ENCODE measurements at regions not wholly inside any gene's neighbourhood (a gene's known extent, or its start where the extent isn't known, plus 50 kb on each side); places are given as distances from the start of the nearest gene placed in this dataset.

- no peak for TF ChIP-seq REST (IDR thresholded peaks at IDR 0.05; ENCODE audit: low read depth, low read length)
- no peak for TF ChIP-seq TEAD4 (IDR thresholded peaks at IDR 0.05; ENCODE audit: borderline replicate concordance, insufficient read depth)
- TF ChIP-seq USF2 (IDR thresholded peaks at IDR 0.05; ENCODE audit: borderline replicate concordance, low read depth, low read length): no peak
- no peak for TF ChIP-seq POLR2AphosphoS5 (IDR thresholded peaks at IDR 0.05; ENCODE audit: low read depth, low read length)
- no peak for TF ChIP-seq RFX5 (IDR thresholded peaks at IDR 0.05; ENCODE audit: low read length)
Observed at GRCh38 chr13:30826911-30827577, 79.0 kb upstream of the MEDAG start (continued).

GRCh38 chr13:30827578-30827925, 78.5 kb upstream of the MEDAG start:
- no peaks in the 10 kb centered on the region for H3K9me3 ChIP-seq
- no peaks in the 10 kb centered on the region for H3K36me3 ChIP-seq (replicated peaks in 1 of 2; ENCODE audit: control insufficient read depth in 1 of 2, insufficient read depth in 2 of 2, low read length in 1 of 2)
- H3K4me3 ChIP-seq (ENCODE audit: low read depth in 2 of 2, low read length in 1 of 2): no peak overlapping the region
- peaks cover 2 to 3% of the 10 kb centered on the region in 2 experiments; a peak in 2 of 4 replicates for H3K4me1 ChIP-seq (ENCODE audit: control insufficient read depth in 1 of 2, insufficient read depth in 2 of 2, low read depth in 1 of 2, low read length in 1 of 2)
- DNase-seq: no peak
- H2AFZ ChIP-seq (ENCODE audit: low read depth): no peak overlapping the region
- no peaks in the 10 kb centered on the region for H3K27me3 ChIP-seq (ENCODE audit: insufficient read depth)
- TF ChIP-seq REST (IDR thresholded peaks at IDR 0.05; ENCODE audit: low read depth, low read length) (no peak), EZH2phosphoT487 (IDR thresholded peaks at IDR 0.05; ENCODE audit: borderline replicate concordance, low read depth) (no peak), RXRA (IDR thresholded peaks at IDR 0.05; ENCODE audit: borderline replicate concordance, low read depth) (no peak), CTCF (IDR thresholded peaks at IDR 0.05) (no peak), MEF2A (IDR thresholded peaks at IDR 0.05; ENCODE audit: borderline replicate concordance, low read depth) (no peak), MXI1 (IDR thresholded peaks at IDR 0.05; ENCODE audit: low read depth, low read length) (no peak), FOSL2 (IDR thresholded peaks at IDR 0.05; ENCODE audit: borderline replicate concordance, low read depth) (no peak), RCOR1 (IDR thresholded peaks at IDR 0.05; ENCODE audit: low read length) (no peak), FOXM1 (IDR thresholded peaks at IDR 0.05; ENCODE audit: low read depth) (no peak), SIN3A (IDR thresholded peaks at IDR 0.05; ENCODE audit: borderline replicate concordance, low read depth, low read length) (no peak), NFIC (IDR thresholded peaks at IDR 0.05; ENCODE audit: borderline replicate concordance) (no peak), MAX (IDR thresholded peaks at IDR 0.05; ENCODE audit: low read depth) (no peak), ELF1 (IDR thresholded peaks at IDR 0.05) (no peak), YY1 (IDR thresholded peaks at IDR 0.05; ENCODE audit: low read depth) (no peak), SMC3 (IDR thresholded peaks at IDR 0.05; ENCODE audit: low read depth, low read length) (no peak)
- whole genome bisulfite sequencing (ENCODE audit: low lambda C conversion rate): 100% methylated on average over 3 of the region's 3 CpGs
- ChIA-PET CTCF (no interaction called here), POLR2A (no interaction called here)
- H3K9me2 ChIP-seq: no peaks in the 10 kb centered on the region
- no peaks in the 10 kb centered on the region for H3K79me2 ChIP-seq (ENCODE audit: insufficient read depth)
- no peak overlapping the region for H3K4me2 ChIP-seq
- H3K27ac ChIP-seq (ENCODE audit: low read depth in 2 of 2, low read length in 1 of 2): no peak overlapping the region
- H3F3A ChIP-seq (replicated peaks; ENCODE audit: insufficient read depth): peaks cover 8% of the 10 kb centered on the region
- H4K20me1 ChIP-seq (ENCODE audit: insufficient read depth): no peaks in the 10 kb centered on the region
- H3K9ac ChIP-seq: no peak overlapping the region
